Endothelial cell of umbilical vein (primary cell): ENCODE measurements at regions not wholly inside any gene's neighbourhood (a gene's known extent, or its start where the extent isn't known, plus 50 kb on each side); places are given as distances from the start of the nearest gene placed in this dataset.

Source experiments
- BruUV-seq: library from RNA; stranded (reverse); fragments of 400-500 nt; replicated peaks from 2 replicates; lab custom pipeline; 2021; lab: Mats Ljungman, UMichigan
- CTCF ChIA-PET: fragments of 300-600, 350-600 bp; sonication (Branson Sonifier 250); formaldehyde crosslinking; loops from one replicate; lab custom pipeline; 2021; ENCODE audit warnings: antibody characterized with exemption, inconsistent platforms; lab: Charles Lee
- POLR2A ChIA-PET: fragments of 300-600, 350-600 bp; sonication (Branson Sonifier 250); formaldehyde crosslinking; loops from one replicate; lab custom pipeline; 2021; ENCODE audit warnings: antibody characterized with exemption, inconsistent platforms; lab: Charles Lee
- DNase-seq: peaks from one replicate; pipeline ENCODE4 v3.0.0-alpha.2; 2011; ENCODE audit warnings: low read depth, low spot score
- FAIRE-seq: peaks from 2 replicates; lab custom pipeline; 2011; peaks lifted over from hg19 to GRCh38; lab: Jason Lieb, UNC
- H2AFZ ChIP-seq: 2 replicates; pipeline ENCODE4 v1.6.0; 2012; ENCODE audit warnings: low read depth, low read length, control low read depth, inconsistent platforms
- H3K27ac ChIP-seq: 2 replicates; pipeline ENCODE4 v1.5.1; 2011; ENCODE audit warnings: low read depth, mild to moderate bottlenecking, control low read depth, low read length, moderate library complexity; ENCODE audit not compliant: insufficient read depth
- H3K27me3 ChIP-seq, 2 experiments: 2 replicates each; pipeline versions ENCODE4 v1.6.0 to v1.6.1; 2011; ENCODE audit warnings: low read length in 2 of 2, mixed read lengths in 1 of 2; ENCODE audit not compliant: control insufficient read depth in 2 of 2, insufficient read depth in 2 of 2
- H3K36me3 ChIP-seq, 2 experiments: 2 replicates in 1 of 2; 3 replicates in 1 of 2; pipeline ENCODE4 v1.5.1; 2011; ENCODE audit warnings: low read length in 2 of 2, mild to moderate bottlenecking in 1 of 2, moderate library complexity in 1 of 2; ENCODE audit not compliant: control insufficient read depth in 2 of 2, insufficient read depth in 2 of 2; ENCODE audit errors: extremely low read depth in 1 of 2
- H3K4me1 ChIP-seq: 3 replicates; pipeline ENCODE4 v1.5.1; 2011; ENCODE audit warnings: mild to moderate bottlenecking, low read length; ENCODE audit not compliant: control insufficient read depth, insufficient read depth; ENCODE audit errors: extremely low read depth
- H3K4me2 ChIP-seq: 2 replicates; pipeline ENCODE4 v1.6.1; 2011; ENCODE audit warnings: low read length, control low read depth, mixed read lengths; ENCODE audit not compliant: insufficient read depth
- H3K4me3 ChIP-seq, 3 experiments: fragments of 200-600 bp in 1 of 3; sonication (generic), shearing (Covaris generic) in 1 of 3; replicated peaks in 1 of 3; 2 replicates each; pipeline ENCODE4 v1.5.1; 2011 to 2016; ENCODE audit warnings: control low read depth in 3 of 3, low read length in 3 of 3, mild to moderate bottlenecking in 2 of 3, inconsistent platforms in 1 of 3, low read depth in 1 of 3, moderate library complexity in 1 of 3; ENCODE audit not compliant: insufficient read depth in 1 of 3
- H3K79me2 ChIP-seq: 2 replicates; pipeline ENCODE4 v1.6.0; 2012; ENCODE audit warnings: low read length, inconsistent platforms; ENCODE audit not compliant: control insufficient read depth, insufficient read depth
- H3K9ac ChIP-seq: replicated peaks from 2 replicates; pipeline ENCODE3; 2011; ENCODE audit warnings: low read length, control low read depth; ENCODE audit not compliant: insufficient read depth; ENCODE audit errors: extremely low read depth
- H3K9me1 ChIP-seq: replicated peaks from 3 replicates; pipeline ENCODE4 v1.6.0; 2011; ENCODE audit warnings: mild to moderate bottlenecking, low read length; ENCODE audit not compliant: control insufficient read depth, insufficient read depth; ENCODE audit errors: extremely low read depth
- H3K9me3 ChIP-seq: replicated peaks from 2 replicates; pipeline ENCODE4 v1.5.1; 2012; ENCODE audit warnings: low read length, inconsistent platforms; ENCODE audit not compliant: control insufficient read depth, insufficient read depth
- H4K20me1 ChIP-seq: replicated peaks from 2 replicates; pipeline ENCODE3; 2011; ENCODE audit warnings: mild to moderate bottlenecking, low read length; ENCODE audit not compliant: control insufficient read depth, insufficient read depth; ENCODE audit errors: extremely low read depth
- EZH2 ChIP-seq: IDR thresholded peaks from 2 replicates; pipeline ENCODE4 v1.6.1; 2012; ENCODE audit warnings: borderline replicate concordance, low read depth, mild to moderate bottlenecking, moderate library complexity, low read length, inconsistent platforms; ENCODE audit not compliant: severe bottlenecking
- FOS ChIP-seq: IDR thresholded peaks from 2 replicates; pipeline ENCODE4 v1.6.1; 2011; ENCODE audit warnings: mild to moderate bottlenecking, low read length, moderate library complexity, borderline replicate concordance; ENCODE audit not compliant: insufficient read depth
- GATA2 ChIP-seq: IDR thresholded peaks from 2 replicates; pipeline ENCODE4 v1.7.0; 2011; ENCODE audit warnings: low read depth, mild to moderate bottlenecking, moderate library complexity, mixed read lengths, low read length; ENCODE audit not compliant: insufficient read length, insufficient read depth
- JUN ChIP-seq: IDR thresholded peaks from 2 replicates; pipeline ENCODE4 v1.6.1; 2011; ENCODE audit warnings: borderline replicate concordance, low read depth; ENCODE audit not compliant: insufficient read length, insufficient read depth
- MYC ChIP-seq: IDR thresholded peaks from one replicate; pipeline ENCODE4 v1.6.1; 2011; ENCODE audit warnings: mild to moderate bottlenecking, low read depth, low read length
- POLR2A ChIP-seq: IDR thresholded peaks from 2 replicates; pipeline ENCODE4 v1.6.1; 2012; ENCODE audit warnings: low read depth, mild to moderate bottlenecking, control low read depth, low read length
- POLR2AphosphoS5 ChIP-seq: IDR thresholded peaks from 2 replicates; pipeline ENCODE4 v1.6.1; 2012; ENCODE audit warnings: low read depth, mild to moderate bottlenecking, control low read depth, low read length, moderate library complexity; ENCODE audit not compliant: insufficient read depth
- dilution Hi-C: fragments of 300-500 bp; cut with MboI; formaldehyde crosslinking; loops from one replicate; pipeline ENCODE4 v1.15.0; 2019; ENCODE audit warnings: low sequenced_read_pairs; ENCODE audit not compliant: extremely low pct_ligation_motif_present
- intact Hi-C: fragments of 100-400 bp; cut with micrococcal nuclease; formaldehyde crosslinking; loops from one replicate; pipeline ENCODE4 v1.10.0; 2022
- TF ChIP-seq, protein P1 (sequence below), 2 donors: IDR thresholded peaks; 1 replicate in 1 of 2; 2 replicates in 1 of 2; pipeline ENCODE4 v1.5.1; 2011; ENCODE audit warnings: low read length in 2 of 2, mild to moderate bottlenecking in 2 of 2, moderate library complexity in 2 of 2, control low read depth in 1 of 2, inconsistent platforms in 1 of 2, low read depth in 1 of 2; ENCODE audit not compliant: insufficient read depth in 1 of 2; ENCODE audit errors: extremely low read depth in 1 of 2
- TF ChIP-seq, protein P2 (sequence below): IDR thresholded peaks from 2 replicates; pipeline ENCODE4 v1.6.1; 2011; ENCODE audit not compliant: insufficient read depth, insufficient read length

DNA sequence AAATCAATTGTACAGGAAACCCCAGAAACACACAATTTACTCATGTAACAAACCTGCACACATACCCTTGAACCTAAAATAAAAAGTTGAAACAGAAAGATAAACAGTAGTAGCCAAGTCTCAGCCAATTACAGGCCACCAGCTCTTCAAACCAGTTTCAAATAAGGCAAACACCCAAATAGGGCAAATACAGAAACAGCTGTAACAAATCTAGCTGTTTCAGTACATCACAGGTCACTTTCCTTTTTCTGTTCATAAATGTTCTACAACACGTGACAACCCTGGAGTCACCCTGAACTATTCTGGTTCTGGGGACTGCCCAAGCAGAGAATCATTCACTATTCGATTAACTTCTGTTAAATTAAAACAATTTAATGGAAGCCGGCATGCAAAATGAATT lies 329.0 kb downstream of the GJA1 start:
- H3K36me3 ChIP-seq = no peaks in the 10 kb centered on the region
- intact Hi-C loops (no loop called here), dilution Hi-C loops (no loop called here)
- H3K27me3 ChIP-seq = no peaks in the 10 kb centered on the region
- no peak overlapping the region for H3K27ac ChIP-seq
- no peak overlapping the region for H2AFZ ChIP-seq
- FAIRE-seq (no peak), DNase-seq (no peak)
- H3K4me2 ChIP-seq = no peak overlapping the region
- no peaks in the 10 kb centered on the region for H3K9me3 ChIP-seq
- CTCF ChIA-PET = no interaction called here
- no TSS peak for BruUV-seq
- TF ChIP-seq, protein P1, sequence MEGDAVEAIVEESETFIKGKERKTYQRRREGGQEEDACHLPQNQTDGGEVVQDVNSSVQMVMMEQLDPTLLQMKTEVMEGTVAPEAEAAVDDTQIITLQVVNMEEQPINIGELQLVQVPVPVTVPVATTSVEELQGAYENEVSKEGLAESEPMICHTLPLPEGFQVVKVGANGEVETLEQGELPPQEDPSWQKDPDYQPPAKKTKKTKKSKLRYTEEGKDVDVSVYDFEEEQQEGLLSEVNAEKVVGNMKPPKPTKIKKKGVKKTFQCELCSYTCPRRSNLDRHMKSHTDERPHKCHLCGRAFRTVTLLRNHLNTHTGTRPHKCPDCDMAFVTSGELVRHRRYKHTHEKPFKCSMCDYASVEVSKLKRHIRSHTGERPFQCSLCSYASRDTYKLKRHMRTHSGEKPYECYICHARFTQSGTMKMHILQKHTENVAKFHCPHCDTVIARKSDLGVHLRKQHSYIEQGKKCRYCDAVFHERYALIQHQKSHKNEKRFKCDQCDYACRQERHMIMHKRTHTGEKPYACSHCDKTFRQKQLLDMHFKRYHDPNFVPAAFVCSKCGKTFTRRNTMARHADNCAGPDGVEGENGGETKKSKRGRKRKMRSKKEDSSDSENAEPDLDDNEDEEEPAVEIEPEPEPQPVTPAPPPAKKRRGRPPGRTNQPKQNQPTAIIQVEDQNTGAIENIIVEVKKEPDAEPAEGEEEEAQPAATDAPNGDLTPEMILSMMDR (IDR thresholded peaks at IDR 0.05; ENCODE audit: extremely low read depth in 1 of 2, insufficient read depth in 1 of 2, low read depth in 1 of 2, low read length in 2 of 2) = no peak
- TF ChIP-seq POLR2AphosphoS5 (no peak), GATA2 (no peak), EZH2 (no peak), POLR2A (no peak), MYC (no peak), FOS (no peak), JUN (no peak)
- TF ChIP-seq, protein P2, sequence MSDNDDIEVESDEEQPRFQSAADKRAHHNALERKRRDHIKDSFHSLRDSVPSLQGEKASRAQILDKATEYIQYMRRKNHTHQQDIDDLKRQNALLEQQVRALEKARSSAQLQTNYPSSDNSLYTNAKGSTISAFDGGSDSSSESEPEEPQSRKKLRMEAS = no peak
- POLR2A ChIA-PET = no interaction called here
- no peaks in the 10 kb centered on the region for H3K9me1 ChIP-seq
- H3K79me2 ChIP-seq = no peaks in the 10 kb centered on the region
- no peak overlapping the region for H3K9ac ChIP-seq
- H3K4me3 ChIP-seq = no peak overlapping the region
- H3K4me1 ChIP-seq = no peaks in the 10 kb centered on the region
- H4K20me1 ChIP-seq = no peaks in the 10 kb centered on the region
